Neuron (in vitro differentiated cells): ENCODE measurements at regions not wholly inside any gene's neighbourhood (a gene's known extent, or its start where the extent isn't known, plus 50 kb on each side); places are given as distances from the start of the nearest gene placed in this dataset.

Experiments
- H2AFZ ChIP-seq: one replicate; pipeline ENCODE4 v1.6.1; 2013; ENCODE audit warnings: low read depth, mild to moderate bottlenecking, inconsistent platforms, low read length, moderate library complexity
- H3K27me3 ChIP-seq: one replicate; pipeline ENCODE4 v1.6.1; 2013; ENCODE audit warnings: low read length; ENCODE audit not compliant: insufficient read depth
- H3K36me3 ChIP-seq: one replicate; pipeline ENCODE4 v1.6.1; 2013; ENCODE audit warnings: low read length; ENCODE audit not compliant: insufficient read depth
- H3K4me1 ChIP-seq: one replicate; pipeline ENCODE4 v1.6.1; 2013; ENCODE audit warnings: low read length; ENCODE audit not compliant: insufficient read depth
- H3K4me3 ChIP-seq: 2 replicates; pipeline ENCODE4 v1.5.1; 2013; ENCODE audit warnings: mild to moderate bottlenecking, low read length, moderate library complexity
- H3K9me3 ChIP-seq: one replicate; pipeline ENCODE4 v1.6.1; 2013; ENCODE audit warnings: low read length

DNA sequence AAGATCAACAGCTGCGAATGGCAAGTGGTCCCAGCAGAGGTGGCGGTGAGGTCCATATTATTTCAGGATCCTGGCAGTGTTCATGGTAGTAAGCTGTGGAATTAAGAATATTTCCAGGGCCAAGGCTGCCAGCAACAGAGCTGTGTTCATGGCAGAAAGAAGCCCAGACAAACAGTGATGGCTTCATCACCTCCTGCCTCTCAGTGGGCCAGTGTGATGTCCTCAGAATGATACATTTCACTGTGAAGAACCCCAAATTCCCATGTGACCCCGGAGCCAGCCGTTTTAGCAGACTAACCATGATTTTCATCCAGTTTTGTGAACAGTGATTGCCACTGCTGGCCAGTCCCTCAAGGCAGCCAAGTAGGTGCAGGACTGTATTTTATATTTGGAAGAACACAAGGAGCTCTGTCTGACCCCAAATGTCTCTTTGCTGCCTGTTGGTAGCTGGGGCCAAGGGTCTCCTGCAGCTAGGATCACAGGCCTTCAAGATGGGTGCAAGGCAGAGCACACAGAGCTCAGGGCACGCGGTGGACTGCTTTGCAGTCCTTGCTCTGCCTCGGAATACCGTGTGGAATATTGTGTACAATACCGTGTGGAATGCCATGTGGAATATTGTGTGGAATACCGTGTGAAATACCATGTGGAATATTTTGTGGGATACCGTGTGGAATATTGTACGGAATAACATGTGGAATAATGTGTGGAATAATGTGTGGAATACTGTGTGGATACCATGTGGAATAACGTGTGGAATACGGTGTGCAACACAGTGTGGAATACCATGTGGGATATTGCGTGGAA is 132.3 kb upstream of the CHST15 start:
- Histone ChIP-seq H3K27me3 (no peaks in the 10 kb centered on the region), H3K36me3 (no peaks in the 10 kb centered on the region), H2AFZ (no peak overlapping the region), H3K4me1 (no peaks in the 10 kb centered on the region), H3K9me3 (no peaks in the 10 kb centered on the region), H3K4me3 (no peak overlapping the region)

DNA sequence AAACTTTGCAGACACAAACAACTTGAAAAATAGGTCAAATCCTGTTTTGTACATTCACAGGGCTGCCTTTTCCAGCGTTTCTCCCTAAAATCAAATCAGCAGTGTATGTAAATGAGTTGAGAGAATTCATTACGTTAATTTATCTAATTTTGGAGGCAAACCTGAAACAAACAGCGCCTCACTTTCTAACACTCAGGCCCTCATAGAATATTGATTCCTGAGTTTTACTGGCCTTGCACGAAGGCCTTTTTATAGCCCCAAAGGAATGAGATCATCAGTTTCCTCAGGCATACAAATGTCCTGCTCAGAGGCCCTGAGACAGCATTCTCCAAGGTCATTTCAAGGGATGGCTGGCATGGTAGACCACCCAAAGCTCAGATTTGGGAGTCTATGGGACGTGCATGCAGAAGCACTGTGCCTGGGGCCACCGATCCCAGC is 131.7 kb upstream of the CHST15 start:
- Histone ChIP-seq H2AFZ (no peak overlapping the region), H3K36me3 (no peaks in the 10 kb centered on the region), H3K4me1 (no peaks in the 10 kb centered on the region)

DNA sequence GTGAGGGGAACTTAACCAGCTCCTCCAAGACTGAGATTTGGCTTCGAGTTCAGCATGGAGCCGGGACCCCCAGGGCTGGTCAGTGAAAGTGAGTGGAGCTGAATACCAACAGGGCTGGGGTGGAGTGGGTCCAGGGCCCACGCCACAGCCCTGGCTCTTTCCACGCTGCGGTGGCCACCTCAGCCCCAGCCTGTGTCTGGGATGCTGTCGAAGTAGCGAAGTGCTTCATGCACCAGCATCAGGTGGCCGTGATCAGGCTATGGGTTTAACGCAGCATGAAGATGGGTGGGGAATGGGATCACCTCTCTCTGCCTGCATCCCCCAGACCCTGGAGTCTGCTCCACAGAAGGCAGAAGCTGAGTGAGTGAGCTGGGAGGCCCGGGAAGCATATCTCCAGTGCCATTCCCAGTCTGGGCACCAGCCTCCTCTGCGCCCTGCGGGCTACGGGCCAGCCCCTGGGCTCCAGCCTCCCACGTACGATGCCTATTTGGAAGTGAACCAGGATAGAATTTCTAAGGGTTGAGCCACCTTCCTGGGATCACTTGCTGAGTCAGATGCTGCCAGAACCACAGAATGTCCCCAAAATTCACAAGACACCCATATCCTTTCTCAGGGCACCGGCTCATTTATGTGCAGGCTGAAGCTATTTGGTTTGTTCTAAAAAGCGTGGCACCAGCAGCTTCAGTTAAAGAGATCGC is 131.1 kb upstream of the CHST15 start:
- no peak overlapping the region for H2AFZ ChIP-seq
- no peaks in the 10 kb centered on the region for H3K9me3 ChIP-seq
- no peaks in the 10 kb centered on the region for H3K36me3 ChIP-seq
- H3K4me3 ChIP-seq, result no peak overlapping the region
- no peaks in the 10 kb centered on the region for H3K27me3 ChIP-seq
- no peaks in the 10 kb centered on the region for H3K4me1 ChIP-seq

More for the DNA sequence above, 131.7 kb upstream of the CHST15 start:
- Histone ChIP-seq H3K9me3 (no peaks in the 10 kb centered on the region), H3K27me3 (no peaks in the 10 kb centered on the region), H3K4me3 (no peak overlapping the region)

DNA sequence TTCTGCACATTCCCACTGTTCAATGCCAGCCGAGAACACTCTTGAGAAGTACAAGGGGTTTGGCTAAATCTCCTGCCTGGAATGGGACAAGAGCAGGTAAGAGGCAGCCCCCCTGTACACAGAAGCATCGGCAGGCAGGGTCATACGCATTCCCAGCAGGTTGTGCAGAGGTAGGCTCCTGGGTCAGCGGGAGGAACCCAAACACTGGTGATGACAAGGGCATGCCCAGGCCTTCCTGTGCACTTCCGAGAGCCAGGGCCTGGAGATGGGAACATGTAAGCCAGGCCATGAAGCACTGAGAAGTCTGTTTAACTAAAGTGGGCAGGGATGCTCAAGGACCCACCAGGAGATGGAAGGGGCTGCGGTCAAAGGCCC is 130.3 kb upstream of the CHST15 start:
- no peaks in the 10 kb centered on the region for H3K9me3 ChIP-seq
- no peak overlapping the region for H3K4me3 ChIP-seq
- H3K27me3 ChIP-seq, result no peaks in the 10 kb centered on the region
- H3K4me1 ChIP-seq, result no peaks in the 10 kb centered on the region
- no peaks in the 10 kb centered on the region for H3K36me3 ChIP-seq
- no peak overlapping the region for H2AFZ ChIP-seq

DNA sequence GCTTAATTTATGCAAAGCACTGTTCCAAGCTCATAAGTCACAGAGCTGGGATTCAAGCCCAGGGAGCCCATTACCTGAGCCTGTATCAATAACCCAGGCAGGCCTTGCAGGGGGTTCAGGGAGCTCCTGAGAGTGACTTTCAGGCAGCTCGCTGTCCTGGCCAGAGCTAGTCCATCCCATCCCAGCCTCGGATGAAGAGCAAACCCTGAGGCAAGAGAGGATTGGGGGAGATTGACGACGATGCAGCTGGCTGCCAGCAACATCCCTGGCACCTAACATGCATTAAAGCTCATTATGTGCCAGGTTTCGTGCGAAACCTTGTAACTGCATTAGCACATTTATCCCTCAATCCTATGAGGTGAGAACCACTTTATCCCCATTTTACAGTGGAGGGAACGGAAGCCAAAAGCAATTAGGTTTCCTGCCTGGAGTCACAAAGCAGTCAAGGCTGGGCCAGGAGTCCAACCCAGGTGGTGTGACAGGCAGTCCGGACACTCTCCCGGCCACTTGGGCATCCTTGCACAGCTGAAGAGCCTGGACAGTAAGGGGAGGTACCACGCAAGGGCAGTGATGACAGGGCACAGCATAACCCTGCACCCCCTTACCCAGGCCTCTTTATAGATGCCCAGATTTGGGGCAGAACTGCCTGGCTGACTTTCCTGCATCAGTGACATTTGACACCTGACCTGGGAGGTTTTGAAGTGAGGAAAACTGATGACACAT is 129.8 kb upstream of the CHST15 start:
- H3K27me3 ChIP-seq, result no peaks in the 10 kb centered on the region
- no peaks in the 10 kb centered on the region for H3K9me3 ChIP-seq
- H3K36me3 ChIP-seq, result no peaks in the 10 kb centered on the region
- H3K4me1 ChIP-seq, result no peaks in the 10 kb centered on the region
- H2AFZ ChIP-seq, result no peak overlapping the region
- no peak overlapping the region for H3K4me3 ChIP-seq

DNA sequence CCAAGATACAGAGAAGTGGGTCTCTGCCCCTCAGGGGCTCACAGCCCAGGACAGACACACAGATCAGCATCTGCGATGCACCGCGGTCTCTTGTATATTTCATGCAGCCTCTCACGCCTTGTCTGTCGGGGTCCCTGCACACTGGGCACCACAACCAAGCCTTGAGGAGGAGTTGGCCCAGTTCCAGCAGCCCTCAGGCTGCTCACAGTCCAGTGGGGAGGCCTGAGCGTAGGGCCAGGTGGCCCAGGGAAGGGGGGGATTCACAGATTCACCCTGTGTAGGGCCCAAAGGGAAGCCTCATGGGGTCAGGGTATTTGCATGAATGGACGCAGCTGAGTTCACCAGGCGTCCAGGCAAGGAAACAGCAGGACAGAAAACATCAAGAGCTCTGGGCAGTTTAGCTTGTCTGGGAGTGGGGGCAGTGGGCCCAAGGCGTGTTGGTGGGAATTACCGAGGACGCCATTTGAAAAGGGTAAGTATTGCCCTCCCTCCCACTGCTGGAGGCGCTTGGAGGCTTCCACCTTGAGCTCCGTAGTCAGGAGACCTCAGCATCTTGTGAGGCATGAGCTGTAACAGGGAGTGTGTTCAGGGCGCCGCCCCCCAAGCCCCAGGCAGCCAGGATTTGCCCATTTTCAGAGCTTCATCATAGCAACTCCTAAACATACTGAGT is 129.1 kb upstream of the CHST15 start:
- H3K36me3 ChIP-seq, result no peaks in the 10 kb centered on the region
- H3K27me3 ChIP-seq, result no peaks in the 10 kb centered on the region
- no peak overlapping the region for H2AFZ ChIP-seq
- no peaks in the 10 kb centered on the region for H3K9me3 ChIP-seq
- H3K4me1 ChIP-seq, result no peaks in the 10 kb centered on the region
- H3K4me3 ChIP-seq, result no peak overlapping the region

DNA sequence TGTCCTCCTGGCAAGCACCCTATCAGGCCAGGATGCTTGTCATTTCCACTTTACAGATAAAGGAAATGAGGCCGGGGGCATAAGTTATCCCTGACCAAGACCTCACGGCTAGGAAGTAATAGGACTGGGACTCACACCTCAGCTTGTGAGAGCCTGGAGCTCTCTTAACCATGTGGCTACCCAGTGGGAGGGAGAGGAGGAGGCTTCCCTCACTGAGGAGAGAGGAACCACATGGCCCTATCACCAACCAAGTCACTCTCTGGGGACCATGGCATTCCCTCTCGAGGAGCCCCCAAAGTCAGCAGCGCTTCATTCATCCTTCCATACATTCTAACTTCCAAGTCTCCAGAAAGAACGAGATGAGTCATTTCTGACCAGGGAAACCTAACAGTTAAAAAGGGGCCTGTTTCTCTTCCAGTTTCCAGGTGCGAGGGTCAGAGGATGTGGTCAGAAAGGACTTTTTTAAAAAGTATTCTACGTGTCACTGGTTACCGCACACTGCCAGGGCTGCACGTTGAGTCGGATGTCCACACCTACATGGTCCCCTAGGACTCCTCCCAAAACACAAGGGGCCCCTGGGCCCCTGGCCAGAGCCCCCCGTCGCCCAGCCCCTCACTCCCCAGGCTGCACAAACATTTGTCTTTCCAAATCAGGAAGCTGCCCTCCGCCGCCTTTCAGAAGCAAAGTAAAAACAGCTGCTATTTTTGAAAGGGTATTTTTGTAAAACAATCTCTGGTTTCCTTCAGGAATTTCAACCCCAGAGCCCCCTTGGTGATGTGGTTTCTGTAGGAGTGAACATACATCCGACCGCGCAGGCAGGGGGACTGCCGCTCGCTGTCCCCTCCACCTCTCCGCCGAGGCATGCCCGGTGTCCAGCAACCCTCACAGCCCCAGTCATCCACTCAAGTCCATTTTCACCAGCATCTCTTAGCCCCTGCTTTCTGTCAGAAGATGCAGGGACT is 128.2 kb upstream of the CHST15 start:
- H3K4me3 ChIP-seq, result no peak overlapping the region
- H2AFZ ChIP-seq, result no peak overlapping the region
- H3K9me3 ChIP-seq, result no peaks in the 10 kb centered on the region
- no peaks in the 10 kb centered on the region for H3K36me3 ChIP-seq
- H3K27me3 ChIP-seq, result no peaks in the 10 kb centered on the region
- H3K4me1 ChIP-seq, result no peaks in the 10 kb centered on the region

DNA sequence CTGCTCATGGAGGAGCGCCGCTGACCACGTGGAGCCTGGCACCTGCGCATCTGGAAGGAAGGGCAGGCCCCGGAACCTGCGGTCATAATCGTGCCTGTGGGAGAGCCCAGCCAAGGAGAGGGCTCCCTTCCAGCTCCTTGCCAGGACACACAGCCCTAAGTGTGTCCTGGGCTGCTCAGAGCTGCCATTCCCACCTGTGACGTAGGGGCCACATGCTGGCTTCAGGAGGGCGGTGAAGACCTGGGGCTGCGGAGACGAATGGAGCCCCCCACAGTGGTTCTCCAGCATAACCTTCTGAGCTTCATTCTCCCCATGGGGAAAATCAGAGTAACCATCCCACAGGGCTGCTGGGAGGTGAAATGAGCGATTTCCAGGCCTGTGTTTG is 127.6 kb upstream of the CHST15 start:
- H3K4me1 ChIP-seq, result no peaks in the 10 kb centered on the region
- H2AFZ ChIP-seq, result no peak overlapping the region
- no peaks in the 10 kb centered on the region for H3K27me3 ChIP-seq
- no peaks in the 10 kb centered on the region for H3K36me3 ChIP-seq
- no peak overlapping the region for H3K4me3 ChIP-seq
- H3K9me3 ChIP-seq, result no peaks in the 10 kb centered on the region

DNA sequence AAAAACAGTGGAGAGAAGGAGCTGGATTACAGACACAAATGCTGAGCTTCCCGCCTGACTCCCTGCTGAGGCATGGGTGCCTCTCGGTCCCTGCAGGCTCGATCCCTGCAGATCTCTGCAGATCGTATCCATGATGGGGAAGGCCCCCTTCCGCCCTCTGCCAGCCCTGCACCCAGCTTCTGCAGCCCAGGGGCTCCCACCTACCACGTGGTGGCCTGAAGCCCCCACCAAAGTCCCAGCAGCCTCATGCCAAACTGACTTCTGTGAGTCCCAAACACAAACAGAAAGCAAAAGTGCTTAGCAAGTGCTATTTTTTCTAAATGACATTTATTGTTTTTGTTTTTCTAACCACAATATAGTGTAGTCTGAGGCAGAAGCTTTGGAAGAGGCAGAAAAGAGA is 127.1 kb upstream of the CHST15 start:
- H3K4me1 ChIP-seq, result no peaks in the 10 kb centered on the region
- no peak overlapping the region for H3K4me3 ChIP-seq
- H3K27me3 ChIP-seq, result no peaks in the 10 kb centered on the region
- no peak overlapping the region for H2AFZ ChIP-seq
- H3K36me3 ChIP-seq, result no peaks in the 10 kb centered on the region
- no peaks in the 10 kb centered on the region for H3K9me3 ChIP-seq

DNA sequence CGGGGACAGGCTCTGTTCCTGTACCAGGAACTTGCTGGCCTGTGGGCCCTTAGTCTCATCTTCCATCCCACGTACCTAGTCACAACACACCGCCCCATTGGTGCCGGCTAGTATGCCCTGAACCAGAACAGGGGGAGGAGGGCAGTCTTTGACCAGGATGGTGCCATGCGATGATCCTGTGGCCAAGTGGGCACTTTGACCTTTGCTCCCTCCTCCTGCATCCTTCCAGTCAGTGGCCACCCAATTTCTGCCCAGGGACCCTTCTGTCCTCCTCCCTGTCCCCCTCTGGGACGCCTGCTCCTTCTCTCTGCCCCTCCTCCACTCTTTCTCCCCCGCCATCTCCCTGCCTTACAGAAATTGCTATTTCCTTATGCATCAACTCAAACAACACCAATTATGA is 126.3 kb upstream of the CHST15 start:
- Histone ChIP-seq H3K4me3 (no peak overlapping the region), H3K36me3 (no peaks in the 10 kb centered on the region), H3K4me1 (no peaks in the 10 kb centered on the region), H2AFZ (no peak overlapping the region), H3K9me3 (no peaks in the 10 kb centered on the region), H3K27me3 (no peaks in the 10 kb centered on the region)

DNA sequence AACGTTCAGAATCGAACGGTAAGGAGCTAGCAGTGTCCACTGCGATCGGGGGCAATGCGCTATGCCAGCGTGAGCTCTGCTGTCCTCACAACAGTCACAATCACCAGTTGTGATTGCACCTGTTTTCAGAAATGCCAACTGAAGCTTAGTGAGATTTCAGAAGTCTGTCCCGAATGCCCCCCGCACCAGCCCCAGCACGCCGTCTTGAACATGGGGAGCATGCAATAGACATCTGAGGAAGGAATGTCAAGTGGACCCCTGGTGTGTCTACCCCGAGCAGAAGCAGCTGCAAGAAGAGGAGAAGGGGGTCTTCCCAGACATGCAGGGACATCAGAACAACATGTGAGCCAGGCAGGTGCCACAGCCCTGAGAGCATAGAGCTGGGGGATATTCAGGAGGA is 125.7 kb upstream of the CHST15 start:
- Histone ChIP-seq H3K4me3 (no peak overlapping the region), H2AFZ (no peak overlapping the region), H3K4me1 (no peaks in the 10 kb centered on the region), H3K27me3 (no peaks in the 10 kb centered on the region), H3K36me3 (no peaks in the 10 kb centered on the region), H3K9me3 (no peaks in the 10 kb centered on the region)
